ENCODE measurements at regions not wholly inside any gene's neighbourhood (a gene's known extent, or its start where the extent isn't known, plus 50 kb on each side); places are given as distances from the start of the nearest gene placed in this dataset.

DNA sequence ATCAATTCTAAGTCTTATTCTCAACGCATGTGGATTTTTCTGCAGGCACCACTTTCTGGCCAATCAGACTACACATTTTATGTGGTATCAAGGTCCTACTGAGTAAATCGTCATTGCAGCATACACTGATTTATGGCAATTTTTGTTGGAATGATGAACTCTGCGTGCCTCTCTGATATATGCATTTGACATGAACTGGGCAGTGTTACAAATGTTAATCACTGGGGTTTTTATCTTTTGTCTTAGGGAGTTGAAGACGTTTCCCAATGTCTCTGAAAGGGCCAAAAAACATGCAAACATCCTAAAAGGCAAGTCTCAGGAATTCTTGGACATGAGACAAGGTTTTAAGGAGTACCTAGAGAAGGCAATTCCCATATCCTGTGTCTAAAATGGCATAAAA lies 809.5 kb upstream of the CELF2 start:
- DNase-seq (ENCODE audit: low read depth, low spot score) (no peak), ATAC-seq (no peak), FAIRE-seq (no peak)
- TF ChIP-seq WRNIP1 (IDR thresholded peaks at IDR 0.05; ENCODE audit: borderline replicate concordance, low read depth, low read length) (no peak), ZNF217 (IDR thresholded peaks at IDR 0.05) (no peak), EED (IDR thresholded peaks at IDR 0.05; ENCODE audit: low read depth) (no peak), ZNF274 (IDR thresholded peaks at IDR 0.05; ENCODE audit: insufficient read depth, insufficient read length) (no peak)
- no peaks in the 10 kb centered on the region for H3K27me3 ChIP-seq (replicated peaks in 1 of 2; ENCODE audit: control insufficient read depth in 2 of 2, insufficient read depth in 2 of 2, low read length in 1 of 2)
- H2AFZ ChIP-seq (ENCODE audit: control insufficient read depth, low read depth, low read length), result no peak overlapping the region
- BruUV-seq (replicated peaks), result no TSS peak
- H3K79me2 ChIP-seq (ENCODE audit: control insufficient read depth, insufficient read depth, low read length), result no peaks in the 10 kb centered on the region
- H3K9ac ChIP-seq (ENCODE audit: control insufficient read depth, insufficient read depth, low read length), result no peak overlapping the region
- ChIA-PET SMC1A (ENCODE audit: uncharacterized antibody, unreplicated experiment) (no interaction called here), RAD21 (ENCODE audit: unreplicated experiment) (no interaction called here), POLR2A (no interaction called here), CTCF (no interaction called here)
- no peaks in the 10 kb centered on the region for H4K20me1 ChIP-seq (ENCODE audit: control insufficient read depth, insufficient read depth)
- 11% methylated on average over 4 of the region's 4 CpGs for WGBS (ENCODE audit: insufficient coverage, insufficient replicate concordance, low lambda C conversion rate, missing lambda C conversion rate)
- intact Hi-C loops (cut with micrococcal nuclease; ENCODE audit: unreplicated experiment), result no loop called here
- no peak overlapping the region for H3K4me3 ChIP-seq
- no peak overlapping the region for H3K4me2 ChIP-seq (ENCODE audit: control insufficient read depth, insufficient read depth)
- no peaks in the 10 kb centered on the region; the same call in 2 of the 3 replicates for H3K9me3 ChIP-seq (replicated peaks; ENCODE audit: control insufficient read depth, insufficient read depth, low read length)
- in situ Hi-C loops (cut with MboI), result no loop called here
- no peaks in the 10 kb centered on the region for H3K36me3 ChIP-seq (ENCODE audit: control insufficient read depth in 2 of 2, insufficient read depth in 2 of 2, low read length in 1 of 2)
- no peak overlapping the region for H3K27ac ChIP-seq (ENCODE audit: control insufficient read depth, insufficient read depth)
- H3K4me1 ChIP-seq (ENCODE audit: control insufficient read depth, insufficient read depth, low read length), result no peaks in the 10 kb centered on the region

DNA sequence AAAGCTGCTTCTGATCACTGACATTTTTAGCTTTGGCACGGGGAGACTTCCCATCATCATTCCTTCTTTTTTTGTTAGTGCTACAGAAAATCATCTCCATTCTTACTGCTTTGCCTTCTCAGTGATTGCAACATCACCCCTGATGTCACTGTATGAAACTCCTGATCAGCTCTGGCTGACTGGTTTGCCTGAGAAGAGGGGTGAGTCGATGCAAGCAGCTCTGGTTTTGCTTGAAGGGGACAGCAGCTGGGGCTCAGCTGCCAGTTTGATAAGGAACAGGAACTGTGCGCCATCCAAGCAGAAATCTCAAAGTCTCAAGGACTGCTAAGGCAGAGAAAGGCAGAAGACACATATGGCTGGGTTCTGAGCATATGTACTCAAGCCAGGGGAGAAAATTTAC lies 808.5 kb upstream of the CELF2 start:
- ChIA-PET CTCF (no interaction called here), RAD21 (ENCODE audit: unreplicated experiment) (no interaction called here), SMC1A (ENCODE audit: uncharacterized antibody, unreplicated experiment) (no interaction called here), POLR2A (no interaction called here)
- no peak overlapping the region; the same call in 1 of the 2 replicates for H2AFZ ChIP-seq (ENCODE audit: control insufficient read depth, low read depth, low read length)
- H3K4me2 ChIP-seq (ENCODE audit: control insufficient read depth, insufficient read depth), result no peak overlapping the region
- DNase-seq (ENCODE audit: low read depth, low spot score) (no peak), ATAC-seq (no peak), FAIRE-seq (no peak)
- H3K4me1 ChIP-seq (ENCODE audit: control insufficient read depth, insufficient read depth, low read length), result no peaks in the 10 kb centered on the region; the same call in 1 of the 2 replicates
- in situ Hi-C loops (cut with MboI), result no loop called here
- 0% methylated on average over 3 of the region's 3 CpGs for WGBS (ENCODE audit: insufficient coverage, insufficient replicate concordance, low lambda C conversion rate, missing lambda C conversion rate)
- H3K9ac ChIP-seq (ENCODE audit: control insufficient read depth, insufficient read depth, low read length), result no peak overlapping the region
- H3K27ac ChIP-seq (ENCODE audit: control insufficient read depth, insufficient read depth), result no peak overlapping the region
- no TSS peak for BruUV-seq (replicated peaks)
- intact Hi-C loops (cut with micrococcal nuclease; ENCODE audit: unreplicated experiment), result no loop called here
- no peak overlapping the region for H3K4me3 ChIP-seq
- no peaks in the 10 kb centered on the region for H3K36me3 ChIP-seq (ENCODE audit: control insufficient read depth in 2 of 2, insufficient read depth in 2 of 2, low read length in 1 of 2)
- no peaks in the 10 kb centered on the region for H4K20me1 ChIP-seq (ENCODE audit: control insufficient read depth, insufficient read depth)
- H3K79me2 ChIP-seq (ENCODE audit: control insufficient read depth, insufficient read depth, low read length), result no peaks in the 10 kb centered on the region
- H3K9me3 ChIP-seq (replicated peaks; ENCODE audit: control insufficient read depth, insufficient read depth, low read length), result no peaks in the 10 kb centered on the region; the same call in 2 of the 3 replicates
- no peaks in the 10 kb centered on the region for H3K27me3 ChIP-seq (replicated peaks in 1 of 2; ENCODE audit: control insufficient read depth in 2 of 2, insufficient read depth in 2 of 2, low read length in 1 of 2)
- no peak for TF ChIP-seq BRCA1 (IDR thresholded peaks at IDR 0.05; ENCODE audit: low read depth, low read length)
- TF ChIP-seq HDAC2 (IDR thresholded peaks at IDR 0.05), result no peak
- TF ChIP-seq FOXK2 (IDR thresholded peaks at IDR 0.05), result no peak
- no peak for TF ChIP-seq FOS (IDR thresholded peaks at IDR 0.05; ENCODE audit: borderline replicate concordance, extremely low read depth, insufficient read length)
- TF ChIP-seq ASH2L (IDR thresholded peaks at IDR 0.05; ENCODE audit: borderline replicate concordance, low read depth), result no peak
- TF ChIP-seq ZZZ3 (IDR thresholded peaks at IDR 0.05; ENCODE audit: control insufficient read depth, insufficient read length, low read depth), result no peak
- TF ChIP-seq NR2F1 (conservative IDR thresholded peaks at IDR 0.05), result no peak
- TF ChIP-seq, protein P1, sequence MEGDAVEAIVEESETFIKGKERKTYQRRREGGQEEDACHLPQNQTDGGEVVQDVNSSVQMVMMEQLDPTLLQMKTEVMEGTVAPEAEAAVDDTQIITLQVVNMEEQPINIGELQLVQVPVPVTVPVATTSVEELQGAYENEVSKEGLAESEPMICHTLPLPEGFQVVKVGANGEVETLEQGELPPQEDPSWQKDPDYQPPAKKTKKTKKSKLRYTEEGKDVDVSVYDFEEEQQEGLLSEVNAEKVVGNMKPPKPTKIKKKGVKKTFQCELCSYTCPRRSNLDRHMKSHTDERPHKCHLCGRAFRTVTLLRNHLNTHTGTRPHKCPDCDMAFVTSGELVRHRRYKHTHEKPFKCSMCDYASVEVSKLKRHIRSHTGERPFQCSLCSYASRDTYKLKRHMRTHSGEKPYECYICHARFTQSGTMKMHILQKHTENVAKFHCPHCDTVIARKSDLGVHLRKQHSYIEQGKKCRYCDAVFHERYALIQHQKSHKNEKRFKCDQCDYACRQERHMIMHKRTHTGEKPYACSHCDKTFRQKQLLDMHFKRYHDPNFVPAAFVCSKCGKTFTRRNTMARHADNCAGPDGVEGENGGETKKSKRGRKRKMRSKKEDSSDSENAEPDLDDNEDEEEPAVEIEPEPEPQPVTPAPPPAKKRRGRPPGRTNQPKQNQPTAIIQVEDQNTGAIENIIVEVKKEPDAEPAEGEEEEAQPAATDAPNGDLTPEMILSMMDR (IDR thresholded peaks at IDR 0.05 in 2 of 3, conservative IDR thresholded peaks at IDR 0.05 in 1 of 3; ENCODE audit: control insufficient read depth in 2 of 3, extremely low read depth in 1 of 3, insufficient read depth in 1 of 3, low read depth in 3 of 3, low read length in 3 of 3), result no peak
- no peak for TF ChIP-seq NR2C1 (IDR thresholded peaks at IDR 0.05)
- TF ChIP-seq HDGF (IDR thresholded peaks at IDR 0.05), result no peak
- no peak for TF ChIP-seq EZH2 (IDR thresholded peaks at IDR 0.05; ENCODE audit: borderline replicate concordance, control insufficient read depth, low read depth, low read length)
- no peak for TF ChIP-seq KLF5 (IDR thresholded peaks at IDR 0.05; ENCODE audit: partially characterized antibody)
- no peak for TF ChIP-seq STAT1 (conservative IDR thresholded peaks at IDR 0.05)
- TF ChIP-seq NR2C2 (IDR thresholded peaks at IDR 0.05; ENCODE audit: borderline replicate concordance, control insufficient read depth, insufficient read length, low read depth), result no peak
- no peak for TF ChIP-seq RAD21 (IDR thresholded peaks at IDR 0.05; ENCODE audit: insufficient read depth, low read depth, low read length)
